ENCODE measurements at regions not wholly inside any gene's neighbourhood (a gene's known extent, or its start where the extent isn't known, plus 50 kb on each side); places are given as distances from the start of the nearest gene placed in this dataset.
"Not testable (repeated sequence)": the region's sequence is repeated elsewhere in the genome, so short reads cannot be mapped to it uniquely, and the experiment has no call there.

DNA sequence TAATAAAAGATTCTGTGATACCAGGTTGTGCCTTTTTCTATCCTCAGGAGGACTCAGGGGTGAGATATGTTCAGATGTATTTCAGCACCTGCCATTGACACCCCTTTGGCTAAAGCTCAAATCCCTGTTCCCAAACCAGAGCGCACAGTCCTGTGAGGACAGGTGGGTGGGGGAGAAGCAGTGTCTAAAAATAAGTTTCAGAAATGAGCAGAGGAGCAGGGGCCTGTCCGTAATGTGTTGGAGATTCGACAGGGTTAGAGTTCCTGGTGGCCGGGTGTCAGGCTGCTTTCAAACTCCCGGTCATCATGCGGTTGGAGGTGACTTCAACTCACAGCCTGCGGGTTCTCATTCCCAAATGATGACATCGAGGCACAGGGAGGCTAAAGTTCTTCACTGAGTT is 211.5 kb downstream of the KLF6 start:
- Histone ChIP-seq H3K4me3 (no peak overlapping the region), H3K27ac (no peak overlapping the region), H3K4me1 (replicated peaks in 1 of 2) (peaks cover 7 to 10% of the 10 kb centered on the region in 2 donors)
- ATAC-seq (replicated peaks in 6 of 8) = no peak
- 67 to 100% (median 80%) methylated on average over 1 to 8 of the region's 8 CpGs; no CpG with 5 or more reads in 1 of the 10 experiments for WGBS, 10 experiments
- in situ Hi-C loops (cut with MboI; ENCODE audit: low pct_unique_long_range_greater_than_20kb in 2 of 9, low sequenced_read_pairs in 9 of 9, unreplicated experiment in 9 of 9) = no loop called here

DNA sequence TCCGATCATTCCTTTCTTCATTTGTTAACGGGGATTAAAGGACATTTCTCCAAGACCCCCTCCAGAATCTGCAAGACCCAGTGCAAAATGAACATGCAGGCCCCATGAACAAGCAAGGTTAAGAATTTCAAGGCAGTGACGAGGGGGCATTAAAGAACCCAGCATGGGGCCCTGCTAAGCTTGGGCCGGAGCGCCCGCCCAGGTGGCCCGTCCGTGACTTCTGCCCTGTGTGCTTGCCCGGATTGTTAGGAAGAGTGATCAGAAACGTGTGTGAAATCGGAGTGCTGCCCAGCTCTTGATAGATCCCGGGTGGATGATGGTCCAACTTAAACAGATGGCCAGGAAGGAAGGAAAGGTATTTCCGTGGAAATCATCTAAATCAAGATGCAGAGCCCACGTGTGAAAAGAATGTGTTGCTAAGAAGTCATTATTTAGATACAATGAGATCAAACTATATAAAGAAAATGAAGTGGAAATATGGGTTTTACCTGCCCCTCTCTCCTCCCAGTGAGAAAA is 213.6 kb downstream of the KLF6 start:
- WGBS, 10 experiments = 74 to 100% (median 90%) methylated on average over 1 to 6 of the region's 14 CpGs; no CpG with 5 or more reads in 3 of the 10 experiments
- peaks cover 7 to 10% of the 10 kb centered on the region in 2 donors for H3K4me1 ChIP-seq (replicated peaks in 1 of 2)
- in situ Hi-C loops (cut with MboI; ENCODE audit: low pct_unique_long_range_greater_than_20kb in 2 of 9, low sequenced_read_pairs in 9 of 9, unreplicated experiment in 9 of 9) = no loop called here

DNA sequence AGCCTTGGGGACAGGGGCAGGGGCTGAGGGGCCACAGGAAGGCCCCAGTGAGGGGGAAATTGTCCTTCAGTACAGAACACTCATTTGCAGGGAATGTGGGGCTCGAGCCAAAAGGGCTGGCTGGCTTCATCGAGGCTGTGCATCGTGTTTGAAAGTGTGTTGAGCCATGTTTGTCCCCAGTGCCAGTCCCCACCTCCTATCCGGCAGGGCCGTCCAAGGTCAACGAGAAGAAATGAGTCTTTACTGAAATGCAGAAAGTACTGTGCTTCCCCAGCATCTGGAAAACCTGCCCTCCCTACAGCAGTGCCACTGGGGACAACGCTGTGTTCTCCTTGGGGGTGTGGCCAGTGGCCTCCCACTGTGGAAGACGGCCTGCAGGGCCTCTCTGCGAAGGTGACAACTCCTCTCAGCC is 214.1 kb downstream of the KLF6 start:
- H3K27ac ChIP-seq = peak overlapping the region in 1 of 2 donors; percentile 36
- no peak overlapping the region for H3K4me3 ChIP-seq
- 80% methylated on average over 1 of the region's 9 CpGs; no CpG with 5 or more reads in 9 of the 10 experiments for WGBS, 10 experiments
- peaks cover 7 to 10% of the 10 kb centered on the region in 2 donors for H3K4me1 ChIP-seq (replicated peaks in 1 of 2)
- in situ Hi-C loops (cut with MboI; ENCODE audit: low pct_unique_long_range_greater_than_20kb in 2 of 9, low sequenced_read_pairs in 9 of 9, unreplicated experiment in 9 of 9) = no loop called here
- peak in 2 of 8 experiments; percentile 19 to 36 for ATAC-seq (replicated peaks in 6 of 8)

More for the DNA sequence above, 213.6 kb downstream of the KLF6 start:
- no peak for ATAC-seq (replicated peaks in 6 of 8)
- H3K4me3 ChIP-seq = no peak overlapping the region
- H3K27ac ChIP-seq = no peak overlapping the region

DNA sequence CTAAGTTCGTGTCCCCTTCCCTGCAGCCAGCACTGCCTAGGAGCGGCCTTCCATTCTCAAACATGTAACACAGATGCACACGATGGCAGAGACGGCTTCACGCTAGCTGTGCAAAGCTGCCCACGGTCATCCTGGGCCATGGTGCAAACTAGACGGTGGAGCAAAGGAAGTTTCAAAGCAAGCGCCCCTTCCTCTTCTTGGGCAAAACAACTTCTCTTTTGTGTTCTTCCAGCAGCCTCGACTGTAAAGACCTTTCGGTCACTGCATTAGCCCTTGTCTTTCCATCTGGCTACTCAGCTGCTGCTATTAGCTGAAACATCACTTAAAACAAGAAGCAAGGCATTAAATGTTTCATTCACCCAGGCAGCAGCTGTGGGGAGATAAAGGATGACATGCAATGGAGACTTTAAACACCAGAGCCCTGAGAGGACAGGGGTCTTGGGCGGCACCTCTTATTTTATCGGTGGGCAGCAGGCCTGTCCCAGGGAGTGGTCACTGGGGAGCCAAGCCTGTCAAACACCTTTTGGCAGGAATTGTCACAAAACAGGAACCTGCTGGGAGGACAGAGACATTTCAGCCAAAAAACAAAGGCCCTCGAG is 214.8 kb downstream of the KLF6 start:
- 55 to 97% (median 77%) methylated on average over 1 to 5 of the region's 13 CpGs; no CpG with 5 or more reads in 4 of the 10 experiments for WGBS, 10 experiments
- Histone ChIP-seq H3K4me3 (no peak overlapping the region), H3K4me1 (replicated peaks in 1 of 2) (peaks cover 7 to 10% of the 10 kb centered on the region in 2 donors), H3K27ac (no peak overlapping the region)
- peak in 5 of 8 experiments; percentile 10 to 27 (median 19) for ATAC-seq (replicated peaks in 6 of 8)
- in situ Hi-C loops (cut with MboI; ENCODE audit: low pct_unique_long_range_greater_than_20kb in 2 of 9, low sequenced_read_pairs in 9 of 9, unreplicated experiment in 9 of 9) = no loop called here

DNA sequence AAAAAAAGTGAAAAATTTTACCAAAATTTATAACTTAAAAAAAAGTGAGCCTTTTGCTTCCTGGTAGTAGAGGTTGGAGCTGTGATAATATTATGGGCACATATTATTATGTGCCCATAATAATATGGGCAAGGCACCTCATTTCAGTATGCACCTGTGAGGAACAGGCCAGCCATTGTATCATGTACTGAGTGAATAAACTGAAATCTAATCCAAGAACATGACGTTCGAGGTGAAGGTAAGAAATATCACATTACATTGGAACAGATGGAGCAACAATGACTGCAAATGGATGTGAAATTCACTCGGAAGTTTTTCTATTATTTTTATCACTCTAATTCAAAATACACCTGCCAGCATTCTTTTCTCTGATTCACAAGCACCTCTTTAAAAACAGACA is 216.0 kb downstream of the KLF6 start:
- in situ Hi-C loops (cut with MboI; ENCODE audit: low pct_unique_long_range_greater_than_20kb in 2 of 9, low sequenced_read_pairs in 9 of 9, unreplicated experiment in 9 of 9) = no loop called here
- 44 to 100% (median 92%) methylated on average over 2 to 3 of the region's 3 CpGs; no CpG with 5 or more reads in 1 of the 10 experiments for WGBS, 10 experiments
- H3K4me3 ChIP-seq = no peak overlapping the region
- H3K4me1 ChIP-seq (replicated peaks in 1 of 2) = peaks cover 7 to 10% of the 10 kb centered on the region in 2 donors
- no peak overlapping the region for H3K27ac ChIP-seq
- ATAC-seq (replicated peaks in 6 of 8) = no peak

DNA sequence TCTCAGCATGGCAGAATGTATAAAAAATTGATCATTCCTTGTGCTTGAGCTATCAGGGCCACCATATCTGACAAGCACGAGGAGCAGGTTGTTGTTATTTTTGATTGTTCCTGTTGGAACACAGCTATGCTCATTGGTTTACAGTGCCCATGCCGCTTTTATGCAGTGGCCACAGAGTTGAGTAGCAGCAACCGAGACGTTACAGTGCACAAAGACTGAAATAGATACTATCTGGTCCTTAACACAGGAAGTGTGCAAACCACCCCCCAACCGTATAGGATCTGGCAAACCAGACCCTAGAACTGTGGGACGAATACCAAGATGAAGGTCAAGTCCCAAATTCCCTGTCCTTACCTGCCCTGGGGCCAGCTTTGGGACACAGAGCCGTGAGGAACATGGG is 216.6 kb downstream of the KLF6 start:
- Histone ChIP-seq H3K4me1 (replicated peaks in 1 of 2) (peaks cover 7 to 10% of the 10 kb centered on the region in 2 donors), H3K4me3 (no peak overlapping the region), H3K27ac (no peak overlapping the region)
- WGBS, 10 experiments = 60 to 100% (median 86%) methylated on average over 1 to 5 of the region's 7 CpGs; no CpG with 5 or more reads in 4 of the 10 experiments
- in situ Hi-C loops (cut with MboI; ENCODE audit: low pct_unique_long_range_greater_than_20kb in 2 of 9, low sequenced_read_pairs in 9 of 9, unreplicated experiment in 9 of 9) = no loop called here
- no peak for ATAC-seq (replicated peaks in 6 of 8)

DNA sequence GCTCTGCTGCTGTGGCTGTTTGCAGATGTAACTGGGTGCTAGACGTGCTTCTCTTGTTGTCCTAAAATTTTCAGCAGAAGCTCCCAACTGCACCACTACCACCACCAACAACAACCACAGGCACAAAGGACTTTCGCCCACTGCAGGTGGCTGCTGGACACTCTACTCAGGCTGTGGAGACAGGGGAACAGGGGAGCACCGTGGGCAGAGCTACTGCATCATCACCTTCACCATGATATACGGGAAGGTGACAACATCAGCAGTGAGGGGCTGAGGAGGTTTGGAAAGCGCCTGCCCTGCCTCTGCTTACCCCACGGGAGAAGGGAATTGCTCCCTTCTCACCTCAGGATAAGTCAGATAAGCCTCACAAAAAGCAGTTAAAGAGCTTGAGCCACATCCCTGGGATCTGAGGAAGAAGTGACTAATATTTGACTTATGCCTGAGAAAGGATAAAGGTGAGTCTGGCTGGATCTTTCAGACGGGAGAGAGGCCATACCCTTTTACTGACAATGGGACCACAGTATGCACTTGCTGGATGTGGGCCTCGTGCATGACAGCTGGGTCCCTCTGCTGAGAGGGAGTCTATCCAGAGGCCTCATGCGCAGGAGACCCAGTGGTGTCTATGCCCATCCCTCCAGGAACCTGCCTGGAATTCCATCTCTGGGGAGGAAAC is 217.6 kb downstream of the KLF6 start:
- in situ Hi-C loops (cut with MboI; ENCODE audit: low pct_unique_long_range_greater_than_20kb in 2 of 9, low sequenced_read_pairs in 9 of 9, unreplicated experiment in 9 of 9) = no loop called here
- no peak overlapping the region for H3K27ac ChIP-seq
- ATAC-seq (replicated peaks in 6 of 8) = no peak
- WGBS, 10 experiments = 65 to 100% (median 84%) methylated on average over 1 to 6 of the region's 9 CpGs; no CpG with 5 or more reads in 3 of the 10 experiments
- peaks cover 7 to 10% of the 10 kb centered on the region in 2 donors for H3K4me1 ChIP-seq (replicated peaks in 1 of 2)
- H3K4me3 ChIP-seq = no peak overlapping the region

DNA sequence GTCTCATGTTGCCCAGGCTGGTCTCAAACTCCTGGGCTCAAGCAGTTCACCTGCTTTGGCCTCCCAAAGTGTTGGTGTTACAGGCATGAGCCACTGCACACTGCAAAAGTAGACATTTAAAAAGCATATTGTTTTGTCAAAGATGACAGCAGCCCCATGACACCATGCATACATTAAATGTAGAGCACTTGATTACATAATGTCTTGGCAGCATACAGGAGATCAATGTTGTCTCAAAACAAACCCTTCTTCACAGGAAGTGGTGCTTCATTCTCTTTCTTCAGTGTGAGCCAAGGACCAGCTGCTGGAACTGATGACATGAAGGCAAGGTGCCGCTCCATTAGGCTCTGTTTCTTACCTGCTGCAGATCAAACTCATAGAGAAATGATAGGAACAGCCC is 218.4 kb downstream of the KLF6 start:
- in situ Hi-C loops (cut with MboI; ENCODE audit: low pct_unique_long_range_greater_than_20kb in 2 of 9, low sequenced_read_pairs in 9 of 9, unreplicated experiment in 9 of 9) = no loop called here
- H3K4me1 ChIP-seq (replicated peaks in 1 of 2) = peaks cover 7 to 10% of the 10 kb centered on the region in 2 donors
- WGBS, 10 experiments = 83 to 100% (median 86%) methylated on average over 1 of the region's 1 CpG; no CpG with 5 or more reads in 5 of the 10 experiments
- H3K4me3 ChIP-seq = no peak overlapping the region
- ATAC-seq (replicated peaks in 6 of 8) = no peak
- H3K27ac ChIP-seq = no peak overlapping the region

DNA sequence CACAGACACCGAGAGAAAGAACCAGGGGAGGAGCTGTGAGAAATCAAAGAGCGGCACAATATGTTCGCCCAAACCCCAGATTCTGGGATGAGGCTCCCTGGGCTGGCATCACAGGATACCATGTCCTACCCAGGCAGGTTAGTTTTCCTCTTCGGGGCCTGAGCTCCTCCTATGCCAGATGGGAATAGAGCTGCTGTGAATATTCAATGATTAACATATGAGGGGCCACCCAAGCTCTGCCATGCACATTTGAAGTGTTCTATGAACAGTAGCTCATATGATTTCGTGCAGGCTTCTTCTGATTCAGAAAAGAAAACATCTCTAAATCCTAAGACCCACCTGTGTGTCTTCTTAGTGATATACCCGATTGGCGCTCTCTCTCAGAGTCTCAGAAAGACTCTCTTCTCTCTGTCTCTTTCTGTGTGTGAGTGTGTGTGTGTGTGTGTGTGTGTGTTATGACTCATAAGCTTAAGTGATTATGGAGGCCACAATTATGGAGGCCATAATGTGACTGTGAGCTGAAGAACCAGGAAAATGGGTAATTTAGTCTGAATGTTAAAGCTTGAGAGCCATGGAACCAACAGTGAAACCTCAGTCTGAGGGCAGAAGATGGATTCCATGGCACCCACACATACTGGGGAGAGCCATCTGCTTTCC is 220.5 kb downstream of the KLF6 start:
- Histone ChIP-seq H3K4me3 (no peak overlapping the region), H3K27ac (no peak overlapping the region), H3K4me1 (replicated peaks in 1 of 2) (no peaks in the 10 kb centered on the region)
- WGBS, 10 experiments = 51 to 100% (median 87%) methylated on average over 2 to 7 of the region's 7 CpGs; no CpG with 5 or more reads in 5 of the 10 experiments
- peak in 3 of 8 experiments; percentile 96 to 99 (median 98) for ATAC-seq (replicated peaks in 6 of 8)
- in situ Hi-C loops (cut with MboI; ENCODE audit: low pct_unique_long_range_greater_than_20kb in 2 of 9, low sequenced_read_pairs in 9 of 9, unreplicated experiment in 9 of 9) = no loop called here

DNA sequence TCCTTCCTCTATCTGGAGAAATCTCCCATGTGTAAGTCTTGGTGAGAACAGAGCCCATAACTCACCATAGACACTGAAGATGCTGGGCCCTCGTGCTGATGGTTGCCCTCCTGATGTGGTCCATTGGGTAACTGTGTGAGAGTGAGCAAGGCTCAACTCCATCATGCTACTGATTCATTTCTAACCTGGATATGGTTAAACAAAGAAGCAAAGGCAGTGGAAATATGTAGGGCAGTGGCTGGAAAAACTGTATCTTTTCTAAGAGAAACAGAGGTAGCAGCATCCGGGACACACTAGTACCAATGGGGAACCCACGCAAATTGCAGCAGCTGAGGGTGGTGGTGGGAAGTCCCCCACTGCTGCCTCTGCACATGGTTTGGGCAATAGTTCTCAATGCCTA is 221.7 kb downstream of the KLF6 start:
- no peaks in the 10 kb centered on the region for H3K4me1 ChIP-seq (replicated peaks in 1 of 2)
- no peak overlapping the region for H3K4me3 ChIP-seq
- no peak for ATAC-seq (replicated peaks in 6 of 8)
- in situ Hi-C loops (cut with MboI; ENCODE audit: low pct_unique_long_range_greater_than_20kb in 2 of 9, low sequenced_read_pairs in 9 of 9, unreplicated experiment in 9 of 9) = no loop called here
- H3K27ac ChIP-seq = no peak overlapping the region
- WGBS, 10 experiments = 80 to 100% (median 100%) methylated on average over 1 to 2 of the region's 3 CpGs; no CpG with 5 or more reads in 3 of the 10 experiments

DNA sequence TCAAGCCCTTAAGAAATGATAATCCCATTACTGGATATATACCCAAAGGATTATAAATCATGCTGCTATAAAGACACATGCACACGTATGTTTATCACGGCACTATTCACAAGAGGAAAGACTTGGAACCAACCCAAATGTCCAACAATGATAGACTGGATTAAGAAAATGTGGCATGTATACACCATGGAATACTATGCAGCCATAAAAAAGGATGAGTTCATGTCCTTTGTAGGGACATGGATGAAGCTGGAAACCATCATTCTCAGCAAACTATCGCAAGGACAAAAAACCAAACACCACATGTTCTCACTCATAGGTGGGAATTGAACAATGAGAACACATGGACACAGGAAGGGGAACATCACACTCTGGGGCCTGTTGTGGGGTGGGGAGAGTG is 224.4 kb downstream of the KLF6 start:
- H3K4me3 ChIP-seq; H3K4me1 ChIP-seq (replicated peaks in 1 of 2); H3K27ac ChIP-seq; in situ Hi-C loops (cut with MboI; ENCODE audit: low pct_unique_long_range_greater_than_20kb in 2 of 9, low sequenced_read_pairs in 9 of 9, unreplicated experiment in 9 of 9); ATAC-seq (replicated peaks in 6 of 8): not testable (repeated sequence)
- 90 to 100% (median 93%) methylated on average over 1 to 2 of the region's 3 CpGs; no CpG with 5 or more reads in 7 of the 10 experiments for WGBS, 10 experiments

DNA sequence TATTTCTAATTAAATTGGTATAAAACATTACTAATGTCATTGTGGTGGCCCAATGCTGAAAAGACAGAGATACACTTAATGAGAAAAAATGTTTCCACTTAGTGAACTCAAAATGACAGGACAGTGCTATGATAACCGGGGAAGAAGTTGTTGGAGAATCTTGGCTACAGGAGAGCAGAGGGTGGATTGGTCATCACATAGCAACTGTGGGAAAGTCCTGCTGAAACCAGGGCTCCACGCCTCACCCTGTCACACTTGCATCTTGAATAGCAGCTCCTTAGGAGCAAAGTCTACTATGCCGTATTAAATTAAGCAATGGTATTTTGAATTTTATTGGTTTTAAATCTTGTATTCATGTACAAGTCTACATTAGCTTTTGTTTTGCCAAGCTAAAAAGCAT is 225.5 kb downstream of the KLF6 start:
- H3K4me1 ChIP-seq (replicated peaks in 1 of 2) = no peaks in the 10 kb centered on the region
- H3K4me3 ChIP-seq = no peak overlapping the region
- ATAC-seq (replicated peaks in 6 of 8) = peak in 2 of 8 experiments; percentile 65 to 67
- no peak overlapping the region for H3K27ac ChIP-seq
- in situ Hi-C loops (cut with MboI; ENCODE audit: low pct_unique_long_range_greater_than_20kb in 2 of 9, low sequenced_read_pairs in 9 of 9, unreplicated experiment in 9 of 9) = no loop called here
- 16 to 100% (median 93%) methylated on average over 1 to 3 of the region's 3 CpGs; no CpG with 5 or more reads in 1 of the 10 experiments for WGBS, 10 experiments

DNA sequence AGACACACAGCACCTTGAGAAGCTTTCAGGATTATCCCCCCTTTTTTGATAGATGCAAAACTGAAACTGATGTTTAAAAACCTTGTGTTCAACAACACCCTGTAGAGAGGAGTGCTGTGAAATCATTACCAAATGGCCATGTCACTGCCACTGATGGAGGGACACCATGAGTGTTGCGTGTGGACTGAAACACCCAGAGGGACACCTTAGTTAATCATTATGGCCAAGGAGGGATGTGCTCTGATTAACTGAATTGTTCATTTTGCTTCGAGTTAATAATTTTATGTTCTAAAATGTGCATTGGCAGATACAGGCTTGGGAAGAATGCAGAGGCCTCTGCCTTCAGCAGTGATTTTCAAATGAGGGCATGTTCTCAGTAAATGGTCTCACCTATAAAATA is 226.0 kb downstream of the KLF6 start:
- 47 to 100% (median 81%) methylated on average over 1 to 2 of the region's 2 CpGs; no CpG with 5 or more reads in 4 of the 10 experiments for WGBS, 10 experiments
- ATAC-seq (replicated peaks in 6 of 8) = no peak
- H3K4me3 ChIP-seq = no peak overlapping the region

More for the DNA sequence above, 226.0 kb downstream of the KLF6 start:
- in situ Hi-C loops (cut with MboI; ENCODE audit: low pct_unique_long_range_greater_than_20kb in 2 of 9, low sequenced_read_pairs in 9 of 9, unreplicated experiment in 9 of 9) = no loop called here
- Histone ChIP-seq H3K27ac (no peak overlapping the region), H3K4me1 (replicated peaks in 1 of 2) (no peaks in the 10 kb centered on the region)
